ACHN (cell line): ENCODE measurements at regions not wholly inside any gene's neighbourhood (a gene's known extent, or its start where the extent isn't known, plus 50 kb on each side); places are given as distances from the start of the nearest gene placed in this dataset.
A peak's percentile ranks its signal among the peaks of the same experiment; 100 is the strongest.
"Not testable (repeated sequence)": the region's sequence is repeated elsewhere in the genome, so short reads cannot be mapped to it uniquely, and the experiment has no call there.

ENCODE experiments used
- DNase-seq: peaks from one replicate; pipeline ENCODE4 v3.0.0-alpha.2; 2015
- in situ Hi-C: cut with HindIII; loops from 2 replicates; pipeline ENCODE4 v1.10.0; 2017; ENCODE audit warnings: low sequenced_read_pairs, low pct_ligation_motif_present, low pct_unique_long_range_greater_than_20kb

GRCh38 chr6:27854421-27854820 is 57.8 kb downstream of the OR2B2 start:
- in situ Hi-C loops, result no loop called here
- DNase-seq, result no peak

GRCh38 chr6:27851440-27851839 is 60.8 kb downstream of the OR2B2 start:
- DNase-seq, result no peak
- in situ Hi-C loops, result no loop called here

- in situ Hi-C loops, DNase-seq: not testable (repeated sequence)
These were observed 63.2 kb downstream of the OR2B2 start for GRCh38 chr6:27849001-27849400.

GRCh38 chr6:27847706-27848105 is 64.5 kb downstream of the OR2B2 start:
- in situ Hi-C loops, result no loop called here
- no peak for DNase-seq

GRCh38 chr6:27840572-27840971 is 71.6 kb downstream of the OR2B2 start:
- DNase-seq, result no peak
- in situ Hi-C loops, result no loop called here

GRCh38 chr6:27839626-27840475 is 72.3 kb downstream of the OR2B2 start:
- in situ Hi-C loops, result no loop called here
- DNase-seq, result peak; percentile 84

GRCh38 chr6:27838945-27839625 is 73.1 kb downstream of the OR2B2 start:
- DNase-seq, result peak; percentile 53
- in situ Hi-C loops, result no loop called here

- in situ Hi-C loops, result no loop called here
- peak; percentile 98 for DNase-seq
These were observed 73.9 kb downstream of the OR2B2 start for GRCh38 chr6:27838058-27838944.

GRCh38 chr6:27837625-27838057 is 74.6 kb downstream of the OR2B2 start:
- peak; percentile 38 for DNase-seq
- in situ Hi-C loops, result no loop called here

- in situ Hi-C loops, result no loop called here
- peak; percentile 73 for DNase-seq
These were observed 75.2 kb downstream of the OR2B2 start for GRCh38 chr6:27836783-27837624.

- in situ Hi-C loops, result no loop called here
These were observed 75.9 kb downstream of the OR2B2 start for GRCh38 chr6:27836141-27836782.

GRCh38 chr6:27834879-27835549 is 77.2 kb downstream of the OR2B2 start:
- in situ Hi-C loops, result no loop called here
- DNase-seq, result no peak

More at GRCh38 chr6:27836141-27836782, 75.9 kb downstream of the OR2B2 start:
- DNase-seq, result no peak

GRCh38 chr6:27834384-27834783 is 77.8 kb downstream of the OR2B2 start:
- in situ Hi-C loops, result no loop called here
- no peak for DNase-seq

- in situ Hi-C loops, result not testable (repeated sequence)
- peak; percentile 56 for DNase-seq
These were observed 80.6 kb downstream of the OR2B2 start for GRCh38 chr6:27831434-27832081.

- DNase-seq, in situ Hi-C loops: not testable (repeated sequence)
These were observed 81.4 kb downstream of the OR2B2 start for GRCh38 chr6:27830600-27831433.

GRCh38 chr6:27830212-27830599 is 82.0 kb downstream of the OR2B2 start:
- in situ Hi-C loops, result no loop called here
- no peak for DNase-seq
